GM19372 (cell line): ENCODE measurements at regions not wholly inside any gene's neighbourhood (a gene's known extent, or its start where the extent isn't known, plus 50 kb on each side); places are given as distances from the start of the nearest gene placed in this dataset.
"Not testable (repeated sequence)": the region's sequence is repeated elsewhere in the genome, so short reads cannot be mapped to it uniquely, and the experiment has no call there.

ENCODE experiments used
- ATAC-seq: cut with Tn5 transposase; IDR thresholded peaks from one replicate; pipeline ENCODE4 v1.9.1; 2021; ENCODE audit warnings: mild to moderate bottlenecking, low read depth, moderate library complexity; ENCODE audit not compliant: unreplicated experiment

- ATAC-seq = no peak
Measured at GRCh38 chr3:66629150-66629981, 128.5 kb upstream of the LRIG1 start.

- no peak for ATAC-seq
Measured at GRCh38 chr3:66629982-66630368, 129.2 kb upstream of the LRIG1 start.

DNA sequence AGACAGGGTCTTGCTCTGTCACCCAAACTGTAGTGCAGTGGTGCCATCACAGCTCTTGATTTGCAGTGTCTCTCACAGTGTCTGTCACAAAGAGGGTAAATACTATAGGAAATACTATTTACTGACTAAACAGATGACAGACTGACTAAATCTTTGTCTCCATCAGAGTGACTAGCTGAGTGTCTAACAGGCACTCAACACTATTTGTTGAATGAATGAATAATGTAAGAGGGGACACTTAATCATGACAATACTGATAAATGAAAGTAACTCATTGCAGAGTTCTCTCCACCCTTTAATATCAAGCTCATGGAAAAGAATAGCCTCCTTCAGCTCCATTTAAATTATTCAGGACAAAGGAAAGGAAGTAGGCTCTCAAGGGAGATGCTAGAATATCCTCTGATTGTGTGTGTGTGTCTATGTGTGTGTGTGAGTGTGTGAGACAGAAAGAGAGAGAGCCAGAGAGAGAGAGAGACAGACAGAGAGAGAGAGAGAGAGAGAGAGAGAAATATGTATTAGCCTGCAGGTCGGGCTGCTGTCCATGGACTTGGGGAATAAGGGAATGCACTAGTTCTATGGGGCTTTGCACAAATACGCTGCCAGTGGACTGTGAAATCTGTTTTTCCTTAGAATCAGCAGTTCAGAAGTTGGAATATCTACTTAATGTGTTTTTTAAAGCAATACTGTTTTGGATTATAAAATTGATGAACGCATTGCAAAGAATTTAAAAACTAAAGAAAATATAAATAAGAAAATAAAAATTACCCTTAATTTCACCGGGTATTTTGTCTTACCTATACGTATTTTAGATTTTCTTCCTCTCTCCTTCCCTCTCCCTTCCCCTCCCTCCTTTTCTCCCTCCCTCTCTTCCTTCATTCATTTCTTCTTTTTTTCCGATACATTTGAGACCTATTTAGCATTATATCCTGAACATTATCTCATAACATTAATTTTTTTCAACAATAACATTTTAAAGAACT, 132.9 kb upstream of the LRIG1 start:
- ATAC-seq = no peak

DNA sequence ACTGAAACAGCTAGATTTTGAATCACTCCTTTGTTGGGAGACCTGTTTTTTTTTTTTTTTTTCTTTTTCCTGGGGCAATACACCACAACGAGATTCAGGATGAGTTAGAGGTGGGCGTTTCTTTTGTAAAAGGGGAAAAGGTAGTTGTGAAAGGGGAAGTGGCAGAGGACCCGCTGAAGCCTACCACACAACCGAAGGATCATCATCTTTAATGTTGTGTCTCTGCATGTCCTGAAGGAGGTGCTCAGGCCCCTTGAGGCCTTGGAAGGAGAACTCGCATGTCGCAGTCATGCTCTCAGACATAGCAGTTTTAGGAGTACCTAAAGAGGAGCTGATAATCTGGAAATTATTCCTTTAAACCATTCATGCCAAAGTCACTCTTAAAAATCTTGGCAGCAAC, 137.9 kb upstream of the LRIG1 start:
- no peak for ATAC-seq

GRCh38 chr3:66639809-66640356, 139.1 kb upstream of the LRIG1 start:
- ATAC-seq = no peak

GRCh38 chr3:66642019-66642418, 141.2 kb upstream of the LRIG1 start:
- ATAC-seq = no peak

DNA sequence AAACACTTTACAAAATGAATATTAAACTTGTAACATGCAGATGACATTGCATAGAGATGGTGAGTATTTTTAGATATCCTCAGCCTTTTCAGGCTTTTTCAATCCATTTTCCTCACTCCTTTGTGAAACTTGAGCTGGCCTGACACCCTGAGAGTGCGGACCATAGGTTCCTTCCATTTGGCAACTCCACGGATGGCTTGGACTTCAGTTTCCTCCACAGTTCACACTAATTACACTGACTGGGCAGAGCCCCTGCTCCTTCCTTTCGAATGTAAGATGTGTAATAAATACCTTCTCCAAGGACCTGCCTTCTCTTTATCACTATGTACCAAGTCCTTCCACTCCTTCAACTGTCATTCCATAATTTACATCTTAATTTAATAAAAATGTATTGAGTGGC, 141.7 kb upstream of the LRIG1 start:
- ATAC-seq = no peak

GRCh38 chr3:66644549-66644948, 143.7 kb upstream of the LRIG1 start:
- ATAC-seq = no peak

DNA sequence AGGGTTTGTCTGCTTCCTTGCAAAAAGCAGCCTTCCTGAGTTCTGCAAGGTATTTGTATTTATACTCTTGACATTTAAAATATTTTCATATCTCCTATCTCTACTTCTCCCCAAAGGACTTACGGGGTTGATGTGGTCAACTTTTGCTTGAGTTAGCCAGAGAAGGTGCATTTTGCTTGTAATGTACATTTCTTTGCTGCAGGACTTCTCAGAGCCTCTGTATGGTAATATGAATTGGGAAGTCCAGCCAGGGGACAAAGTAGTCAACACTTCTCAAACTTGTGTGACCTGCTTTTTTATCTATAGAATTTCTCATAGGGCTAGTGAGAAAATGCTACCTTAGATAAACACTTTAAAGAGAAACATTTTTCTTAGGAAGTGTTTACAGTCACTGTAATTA, 148.2 kb upstream of the LRIG1 start:
- no peak for ATAC-seq

GRCh38 chr3:66651520-66651919, 150.7 kb upstream of the LRIG1 start:
- not testable (repeated sequence) for ATAC-seq

DNA sequence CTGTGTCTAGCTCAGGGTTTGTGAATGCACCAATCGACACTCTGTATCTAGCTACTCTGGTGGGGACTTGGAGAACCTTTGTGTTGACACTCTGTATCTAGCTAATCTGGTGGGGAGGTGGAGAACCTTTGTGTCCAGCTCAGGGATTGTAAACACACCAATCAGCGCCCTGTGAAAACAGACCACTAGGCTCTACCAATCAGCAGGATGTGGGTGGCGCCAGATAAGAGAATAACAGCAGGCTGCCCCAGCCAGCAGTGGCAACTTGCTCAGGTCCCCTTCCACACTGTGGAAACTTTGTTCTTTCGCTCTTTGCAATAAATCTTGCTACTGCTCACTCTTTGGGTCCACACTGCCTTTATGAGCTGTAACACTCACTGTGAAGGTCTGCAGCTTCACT, 151.3 kb upstream of the LRIG1 start:
- ATAC-seq = not testable (repeated sequence)

DNA sequence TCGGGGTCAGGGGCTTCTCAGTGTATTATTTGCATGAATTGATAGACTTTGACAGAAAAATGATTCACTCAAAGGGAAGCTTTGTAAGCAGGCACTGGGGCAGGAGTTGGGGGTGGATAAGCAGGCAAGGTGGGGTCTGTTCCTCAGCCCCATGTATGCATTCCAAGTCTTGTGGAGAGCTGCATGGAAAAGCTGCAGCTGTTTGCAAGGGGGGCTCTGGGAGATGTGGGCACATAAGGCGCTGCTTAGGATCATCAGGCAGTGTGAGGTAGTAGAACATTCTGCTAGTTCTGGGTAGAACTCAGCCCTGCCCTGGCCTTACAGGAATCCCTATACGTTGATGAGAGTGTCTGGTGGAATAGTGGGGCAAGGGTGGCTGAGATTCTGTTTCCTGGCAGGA, 154.2 kb upstream of the LRIG1 start:
- no peak for ATAC-seq

DNA sequence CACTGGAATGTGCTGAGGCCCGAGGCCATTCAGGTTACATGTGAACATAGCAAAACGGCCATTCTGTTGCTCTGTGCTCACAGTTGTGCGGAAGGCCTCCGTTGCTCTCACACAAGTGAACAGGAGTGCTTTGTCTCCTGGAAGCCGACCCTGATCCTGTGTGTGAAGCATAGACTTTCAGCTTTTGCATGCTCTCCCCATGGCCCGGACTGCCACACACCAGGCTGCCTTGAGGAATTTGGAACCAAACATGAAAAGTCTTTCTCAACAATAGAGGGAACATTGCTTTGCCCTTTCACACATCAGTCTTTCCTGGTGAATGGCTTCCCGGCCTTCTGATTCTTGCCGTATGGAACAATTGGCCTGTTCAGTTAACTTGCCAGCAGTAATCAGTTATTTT, 154.8 kb upstream of the LRIG1 start:
- ATAC-seq = no peak

DNA sequence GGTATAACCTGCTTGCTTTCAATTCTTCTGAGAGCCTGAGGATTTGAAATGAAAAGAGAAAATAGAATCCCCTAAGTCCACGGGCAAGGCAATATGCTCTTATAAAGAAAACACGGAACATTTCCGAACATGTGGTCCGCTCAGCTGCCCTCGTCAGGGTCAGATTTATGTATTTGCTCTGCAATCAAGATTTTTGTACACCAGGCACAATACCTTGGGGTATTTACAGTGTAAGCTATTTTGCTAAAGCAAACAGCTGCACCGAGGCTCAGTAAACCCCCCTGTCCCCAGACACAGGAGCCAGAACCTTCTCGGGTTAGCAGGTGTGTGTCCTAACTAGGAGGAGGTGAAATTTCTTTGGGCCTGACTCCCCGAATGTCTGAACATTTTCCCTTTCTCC, 155.8 kb upstream of the LRIG1 start:
- no peak for ATAC-seq

DNA sequence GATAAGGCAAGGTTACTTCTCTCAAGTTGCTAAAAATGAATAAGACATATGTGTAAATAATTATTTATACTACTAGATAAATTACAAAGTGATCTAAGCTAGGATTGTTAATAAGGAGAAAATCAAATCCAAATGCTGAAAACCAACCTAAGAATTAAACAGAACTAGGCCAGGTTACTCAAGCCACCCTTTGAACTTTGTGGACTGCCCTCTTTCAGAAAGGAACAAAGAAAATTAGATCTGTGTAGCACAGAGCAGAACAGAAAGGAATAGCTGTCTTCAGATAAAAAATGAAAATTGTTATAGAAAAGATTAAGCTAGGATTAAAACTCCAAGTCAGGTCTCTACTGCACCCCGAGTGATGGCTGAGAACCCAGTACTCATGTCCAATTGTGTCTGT, 158.2 kb upstream of the LRIG1 start:
- no peak for ATAC-seq

DNA sequence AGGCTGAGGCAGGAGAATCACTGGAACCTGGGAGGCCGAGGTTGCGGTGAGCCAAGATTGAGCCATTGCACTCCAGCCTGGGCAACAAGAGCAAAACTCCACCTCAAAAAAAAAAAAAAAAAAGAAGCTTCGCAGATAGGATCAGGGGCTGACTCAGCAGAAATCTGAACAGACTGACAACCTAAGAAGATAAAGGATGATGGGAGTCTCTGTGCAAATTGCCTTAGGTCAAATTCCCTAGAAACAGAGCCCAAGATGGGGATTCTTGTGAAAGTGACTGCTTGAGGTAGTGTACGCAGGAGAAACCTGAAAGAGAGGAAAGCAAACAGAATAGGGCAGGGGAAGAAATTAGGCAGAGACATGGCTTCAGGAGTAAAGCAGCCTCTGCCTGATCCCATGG, 160.8 kb upstream of the LRIG1 start:
- no peak for ATAC-seq

DNA sequence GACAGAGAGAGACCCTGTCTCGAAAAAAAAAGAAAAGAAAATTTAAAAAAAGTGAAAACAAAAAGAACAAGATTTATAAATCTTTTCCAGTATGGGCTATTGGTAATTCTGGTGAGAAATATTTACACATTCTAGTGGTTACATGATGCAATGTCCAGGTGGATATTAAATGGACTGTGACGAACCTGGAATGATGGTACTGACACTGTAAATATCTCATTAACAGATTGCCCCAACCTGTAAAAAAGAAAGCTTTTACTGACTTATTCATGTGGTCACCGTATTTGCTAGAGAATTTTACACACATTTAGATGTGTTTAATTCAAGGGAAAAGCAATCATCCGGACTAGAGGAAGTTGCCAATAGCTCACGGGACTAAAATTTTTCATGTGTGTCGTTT, 162.1 kb upstream of the LRIG1 start:
- ATAC-seq = no peak

GRCh38 chr3:66665021-66665695, 164.3 kb upstream of the LRIG1 start:
- ATAC-seq = no peak

- ATAC-seq = no peak
Measured at GRCh38 chr3:66666362-66666761, 165.5 kb upstream of the LRIG1 start.

- no peak for ATAC-seq
Measured at GRCh38 chr3:66667263-66667662, 166.4 kb upstream of the LRIG1 start.

GRCh38 chr3:66671291-66671690, 170.5 kb upstream of the LRIG1 start:
- ATAC-seq = no peak
